Endothelial cell of umbilical vein (primary cell): ENCODE measurements at regions not wholly inside any gene's neighbourhood (a gene's known extent, or its start where the extent isn't known, plus 50 kb on each side); places are given as distances from the start of the nearest gene placed in this dataset.

Source experiments
- BruUV-seq: library from RNA; stranded (reverse); fragments of 400-500 nt; replicated peaks from 2 replicates; lab custom pipeline; 2021; lab: Mats Ljungman, UMichigan
- CTCF ChIA-PET: fragments of 300-600, 350-600 bp; sonication (Branson Sonifier 250); formaldehyde crosslinking; loops from one replicate; lab custom pipeline; 2021; ENCODE audit warnings: antibody characterized with exemption, inconsistent platforms; lab: Charles Lee
- POLR2A ChIA-PET: fragments of 300-600, 350-600 bp; sonication (Branson Sonifier 250); formaldehyde crosslinking; loops from one replicate; lab custom pipeline; 2021; ENCODE audit warnings: antibody characterized with exemption, inconsistent platforms; lab: Charles Lee
- DNase-seq: peaks from one replicate; pipeline ENCODE4 v3.0.0-alpha.2; 2011; ENCODE audit warnings: low read depth, low spot score
- FAIRE-seq: peaks from 2 replicates; lab custom pipeline; 2011; peaks lifted over from hg19 to GRCh38; lab: Jason Lieb, UNC
- H2AFZ ChIP-seq: 2 replicates; pipeline ENCODE4 v1.6.0; 2012; ENCODE audit warnings: low read depth, low read length, control low read depth, inconsistent platforms
- H3K27ac ChIP-seq: 2 replicates; pipeline ENCODE4 v1.5.1; 2011; ENCODE audit warnings: low read depth, mild to moderate bottlenecking, control low read depth, low read length, moderate library complexity; ENCODE audit not compliant: insufficient read depth
- H3K27me3 ChIP-seq, 2 experiments: 2 replicates each; pipeline versions ENCODE4 v1.6.0 to v1.6.1; 2011; ENCODE audit warnings: low read length in 2 of 2, mixed read lengths in 1 of 2; ENCODE audit not compliant: control insufficient read depth in 2 of 2, insufficient read depth in 2 of 2
- H3K36me3 ChIP-seq, 2 experiments: 2 replicates in 1 of 2; 3 replicates in 1 of 2; pipeline ENCODE4 v1.5.1; 2011; ENCODE audit warnings: low read length in 2 of 2, mild to moderate bottlenecking in 1 of 2, moderate library complexity in 1 of 2; ENCODE audit not compliant: control insufficient read depth in 2 of 2, insufficient read depth in 2 of 2; ENCODE audit errors: extremely low read depth in 1 of 2
- H3K4me1 ChIP-seq: 3 replicates; pipeline ENCODE4 v1.5.1; 2011; ENCODE audit warnings: mild to moderate bottlenecking, low read length; ENCODE audit not compliant: control insufficient read depth, insufficient read depth; ENCODE audit errors: extremely low read depth
- H3K4me2 ChIP-seq: 2 replicates; pipeline ENCODE4 v1.6.1; 2011; ENCODE audit warnings: low read length, control low read depth, mixed read lengths; ENCODE audit not compliant: insufficient read depth
- H3K4me3 ChIP-seq, 3 experiments: fragments of 200-600 bp in 1 of 3; sonication (generic), shearing (Covaris generic) in 1 of 3; replicated peaks in 1 of 3; 2 replicates each; pipeline ENCODE4 v1.5.1; 2011 to 2016; ENCODE audit warnings: control low read depth in 3 of 3, low read length in 3 of 3, mild to moderate bottlenecking in 2 of 3, inconsistent platforms in 1 of 3, low read depth in 1 of 3, moderate library complexity in 1 of 3; ENCODE audit not compliant: insufficient read depth in 1 of 3
- H3K79me2 ChIP-seq: 2 replicates; pipeline ENCODE4 v1.6.0; 2012; ENCODE audit warnings: low read length, inconsistent platforms; ENCODE audit not compliant: control insufficient read depth, insufficient read depth
- H3K9ac ChIP-seq: replicated peaks from 2 replicates; pipeline ENCODE3; 2011; ENCODE audit warnings: low read length, control low read depth; ENCODE audit not compliant: insufficient read depth; ENCODE audit errors: extremely low read depth
- H3K9me1 ChIP-seq: replicated peaks from 3 replicates; pipeline ENCODE4 v1.6.0; 2011; ENCODE audit warnings: mild to moderate bottlenecking, low read length; ENCODE audit not compliant: control insufficient read depth, insufficient read depth; ENCODE audit errors: extremely low read depth
- H3K9me3 ChIP-seq: replicated peaks from 2 replicates; pipeline ENCODE4 v1.5.1; 2012; ENCODE audit warnings: low read length, inconsistent platforms; ENCODE audit not compliant: control insufficient read depth, insufficient read depth
- H4K20me1 ChIP-seq: replicated peaks from 2 replicates; pipeline ENCODE3; 2011; ENCODE audit warnings: mild to moderate bottlenecking, low read length; ENCODE audit not compliant: control insufficient read depth, insufficient read depth; ENCODE audit errors: extremely low read depth
- EZH2 ChIP-seq: IDR thresholded peaks from 2 replicates; pipeline ENCODE4 v1.6.1; 2012; ENCODE audit warnings: borderline replicate concordance, low read depth, mild to moderate bottlenecking, moderate library complexity, low read length, inconsistent platforms; ENCODE audit not compliant: severe bottlenecking
- FOS ChIP-seq: IDR thresholded peaks from 2 replicates; pipeline ENCODE4 v1.6.1; 2011; ENCODE audit warnings: mild to moderate bottlenecking, low read length, moderate library complexity, borderline replicate concordance; ENCODE audit not compliant: insufficient read depth
- GATA2 ChIP-seq: IDR thresholded peaks from 2 replicates; pipeline ENCODE4 v1.7.0; 2011; ENCODE audit warnings: low read depth, mild to moderate bottlenecking, moderate library complexity, mixed read lengths, low read length; ENCODE audit not compliant: insufficient read length, insufficient read depth
- JUN ChIP-seq: IDR thresholded peaks from 2 replicates; pipeline ENCODE4 v1.6.1; 2011; ENCODE audit warnings: borderline replicate concordance, low read depth; ENCODE audit not compliant: insufficient read length, insufficient read depth
- MAX ChIP-seq: IDR thresholded peaks from 2 replicates; pipeline ENCODE4 v1.6.1; 2011; ENCODE audit not compliant: insufficient read depth, insufficient read length
- MYC ChIP-seq: IDR thresholded peaks from one replicate; pipeline ENCODE4 v1.6.1; 2011; ENCODE audit warnings: mild to moderate bottlenecking, low read depth, low read length
- POLR2A ChIP-seq: IDR thresholded peaks from 2 replicates; pipeline ENCODE4 v1.6.1; 2012; ENCODE audit warnings: low read depth, mild to moderate bottlenecking, control low read depth, low read length
- POLR2AphosphoS5 ChIP-seq: IDR thresholded peaks from 2 replicates; pipeline ENCODE4 v1.6.1; 2012; ENCODE audit warnings: low read depth, mild to moderate bottlenecking, control low read depth, low read length, moderate library complexity; ENCODE audit not compliant: insufficient read depth
- dilution Hi-C: fragments of 300-500 bp; cut with MboI; formaldehyde crosslinking; loops from one replicate; pipeline ENCODE4 v1.15.0; 2019; ENCODE audit warnings: low sequenced_read_pairs; ENCODE audit not compliant: extremely low pct_ligation_motif_present
- intact Hi-C: fragments of 100-400 bp; cut with micrococcal nuclease; formaldehyde crosslinking; loops from one replicate; pipeline ENCODE4 v1.10.0; 2022
- TF ChIP-seq, protein P1 (sequence below), 2 donors: IDR thresholded peaks; 1 replicate in 1 of 2; 2 replicates in 1 of 2; pipeline ENCODE4 v1.5.1; 2011; ENCODE audit warnings: low read length in 2 of 2, mild to moderate bottlenecking in 2 of 2, moderate library complexity in 2 of 2, control low read depth in 1 of 2, inconsistent platforms in 1 of 2, low read depth in 1 of 2; ENCODE audit not compliant: insufficient read depth in 1 of 2; ENCODE audit errors: extremely low read depth in 1 of 2

GRCh38 chr1:177854951-177855350 lies 114.9 kb downstream of the SEC16B start:
- no peak overlapping the region for H3K27ac ChIP-seq
- H3K9me3 ChIP-seq: no peaks in the 10 kb centered on the region
- H3K27me3 ChIP-seq: no peaks in the 10 kb centered on the region
- no TSS peak for BruUV-seq
- H3K9ac ChIP-seq: no peak overlapping the region
- no peak overlapping the region for H3K4me2 ChIP-seq
- FAIRE-seq (no peak), DNase-seq (no peak)
- no peak overlapping the region for H2AFZ ChIP-seq
- H3K9me1 ChIP-seq: no peaks in the 10 kb centered on the region
- ChIA-PET POLR2A (no interaction called here), CTCF (no interaction called here)
- dilution Hi-C loops: no loop called here
- intact Hi-C loops: no loop called here
- no peak for TF ChIP-seq FOS
- TF ChIP-seq GATA2: no peak
- TF ChIP-seq EZH2: no peak
- TF ChIP-seq POLR2AphosphoS5: no peak
- TF ChIP-seq, protein P1, sequence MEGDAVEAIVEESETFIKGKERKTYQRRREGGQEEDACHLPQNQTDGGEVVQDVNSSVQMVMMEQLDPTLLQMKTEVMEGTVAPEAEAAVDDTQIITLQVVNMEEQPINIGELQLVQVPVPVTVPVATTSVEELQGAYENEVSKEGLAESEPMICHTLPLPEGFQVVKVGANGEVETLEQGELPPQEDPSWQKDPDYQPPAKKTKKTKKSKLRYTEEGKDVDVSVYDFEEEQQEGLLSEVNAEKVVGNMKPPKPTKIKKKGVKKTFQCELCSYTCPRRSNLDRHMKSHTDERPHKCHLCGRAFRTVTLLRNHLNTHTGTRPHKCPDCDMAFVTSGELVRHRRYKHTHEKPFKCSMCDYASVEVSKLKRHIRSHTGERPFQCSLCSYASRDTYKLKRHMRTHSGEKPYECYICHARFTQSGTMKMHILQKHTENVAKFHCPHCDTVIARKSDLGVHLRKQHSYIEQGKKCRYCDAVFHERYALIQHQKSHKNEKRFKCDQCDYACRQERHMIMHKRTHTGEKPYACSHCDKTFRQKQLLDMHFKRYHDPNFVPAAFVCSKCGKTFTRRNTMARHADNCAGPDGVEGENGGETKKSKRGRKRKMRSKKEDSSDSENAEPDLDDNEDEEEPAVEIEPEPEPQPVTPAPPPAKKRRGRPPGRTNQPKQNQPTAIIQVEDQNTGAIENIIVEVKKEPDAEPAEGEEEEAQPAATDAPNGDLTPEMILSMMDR (IDR thresholded peaks at IDR 0.05; ENCODE audit: extremely low read depth in 1 of 2, insufficient read depth in 1 of 2, low read depth in 1 of 2, low read length in 2 of 2): no peak
- no peak for TF ChIP-seq JUN
- no peak for TF ChIP-seq MAX
- TF ChIP-seq POLR2A: no peak
- no peak for TF ChIP-seq MYC
- H4K20me1 ChIP-seq: no peaks in the 10 kb centered on the region
- no peaks in the 10 kb centered on the region for H3K79me2 ChIP-seq
- H3K4me1 ChIP-seq: no peaks in the 10 kb centered on the region
- no peaks in the 10 kb centered on the region for H3K36me3 ChIP-seq
- H3K4me3 ChIP-seq: no peak overlapping the region
